Limb (tissue), 2 donors: ENCODE measurements at regions not wholly inside any gene's neighbourhood (a gene's known extent, or its start where the extent isn't known, plus 50 kb on each side); places are given as distances from the start of the nearest gene placed in this dataset.

Experiments used
- DNase-seq, 2 donors: peaks; one replicate each; pipeline ENCODE4 v3.0.0-alpha.2; 2016; ENCODE audit errors: extremely low spot score in 2 of 2

GRCh38 chr16:79375351-79375750 lies 225.2 kb downstream of the MAF start:
- DNase-seq = no peak

GRCh38 chr16:79372503-79373184 lies 227.9 kb downstream of the MAF start:
- no peak for DNase-seq

GRCh38 chr16:79370736-79371135 lies 229.8 kb downstream of the MAF start:
- DNase-seq = no peak

- no peak for DNase-seq
Measured at GRCh38 chr16:79369796-79370195, 230.7 kb downstream of the MAF start.

- no peak for DNase-seq
Measured at GRCh38 chr16:79367822-79368221, 232.7 kb downstream of the MAF start.

GRCh38 chr16:79366635-79367034 lies 233.9 kb downstream of the MAF start:
- no peak for DNase-seq

GRCh38 chr16:79365702-79366101 lies 234.8 kb downstream of the MAF start:
- DNase-seq = no peak

GRCh38 chr16:79363484-79363883 lies 237.1 kb downstream of the MAF start:
- no peak for DNase-seq

- no peak for DNase-seq
Measured at GRCh38 chr16:79363035-79363434, 237.5 kb downstream of the MAF start.

- no peak for DNase-seq
Measured at GRCh38 chr16:79362300-79362970, 238.1 kb downstream of the MAF start.

GRCh38 chr16:79361132-79361751 lies 239.3 kb downstream of the MAF start:
- DNase-seq = no peak

- no peak for DNase-seq
Measured at GRCh38 chr16:79360267-79360666, 240.3 kb downstream of the MAF start.

GRCh38 chr16:79359082-79359481 lies 241.5 kb downstream of the MAF start:
- DNase-seq = no peak

- DNase-seq = no peak
Measured at GRCh38 chr16:79358188-79358587, 242.3 kb downstream of the MAF start.

GRCh38 chr16:79355600-79356358 lies 244.8 kb downstream of the MAF start:
- DNase-seq = no peak

GRCh38 chr16:79351927-79352326 lies 248.6 kb downstream of the MAF start:
- DNase-seq = no peak

- no peak for DNase-seq
Measured at GRCh38 chr16:79349803-79350202, 250.7 kb downstream of the MAF start.

GRCh38 chr16:79348521-79349306 lies 251.8 kb downstream of the MAF start:
- DNase-seq = no peak

GRCh38 chr16:79347277-79347676 lies 253.3 kb downstream of the MAF start:
- DNase-seq = no peak

- DNase-seq = no peak
Measured at GRCh38 chr16:79339863-79340262, 260.7 kb downstream of the MAF start.

- DNase-seq = no peak
Measured at GRCh38 chr16:79337906-79338305, 262.6 kb downstream of the MAF start.
